Fibroblast of lung (primary cell): ENCODE measurements at regions not wholly inside any gene's neighbourhood (a gene's known extent, or its start where the extent isn't known, plus 50 kb on each side); places are given as distances from the start of the nearest gene placed in this dataset.

Experiments
- EZH2 ChIP-seq: IDR thresholded peaks from 2 replicates; pipeline ENCODE4 v1.5.1; 2012; ENCODE audit warnings: low read length, control low read depth, mild to moderate bottlenecking; ENCODE audit errors: missing control alignments
- TF ChIP-seq, protein P1 (sequence below), 2 donors: IDR thresholded peaks in 1 of 2; conservative IDR thresholded peaks in 1 of 2; 1 replicate in 1 of 2; 2 replicates in 1 of 2; pipeline ENCODE4 v1.5.1; 2011 to 2012; ENCODE audit warnings: low read length in 2 of 2, control low read depth in 1 of 2, inconsistent platforms in 1 of 2, low read depth in 1 of 2, mild to moderate bottlenecking in 1 of 2

DNA sequence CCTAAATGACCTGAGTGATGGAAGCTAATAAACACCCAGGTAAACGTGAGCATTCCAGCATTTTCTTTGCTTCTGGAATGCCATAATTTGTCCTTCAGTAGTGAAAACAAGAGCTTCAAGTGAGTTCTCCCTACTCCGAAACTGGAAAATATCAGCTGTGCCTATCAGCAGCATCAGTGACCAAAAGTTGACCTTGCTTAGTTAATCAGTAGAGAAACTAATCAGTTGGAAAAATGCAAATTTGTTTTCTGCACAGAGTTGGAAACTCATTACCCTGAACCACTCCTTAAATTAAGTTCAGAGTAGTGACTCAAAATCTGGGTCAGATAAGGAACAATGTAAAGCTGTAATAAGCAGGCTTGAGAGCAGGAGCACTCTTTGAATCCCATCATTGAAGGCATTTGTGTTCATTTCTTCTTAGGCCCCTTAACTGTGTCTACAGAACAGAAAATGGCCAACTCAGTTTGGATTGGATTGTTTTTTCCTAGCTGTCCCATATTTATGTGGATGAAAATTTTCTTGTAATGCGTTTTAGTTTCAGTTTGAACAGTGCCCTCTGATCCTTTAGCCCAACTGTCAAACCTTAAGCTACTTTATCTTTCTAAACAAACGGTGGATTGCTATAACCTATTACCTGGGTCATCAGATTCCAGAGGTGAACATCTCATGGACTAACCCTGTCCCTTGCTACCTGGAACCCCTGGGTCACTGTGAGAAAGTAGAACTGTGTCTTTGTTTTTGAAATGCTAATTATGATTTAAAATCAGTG lies 290.4 kb downstream of the TOX3 start:
- TF ChIP-seq, protein P1, sequence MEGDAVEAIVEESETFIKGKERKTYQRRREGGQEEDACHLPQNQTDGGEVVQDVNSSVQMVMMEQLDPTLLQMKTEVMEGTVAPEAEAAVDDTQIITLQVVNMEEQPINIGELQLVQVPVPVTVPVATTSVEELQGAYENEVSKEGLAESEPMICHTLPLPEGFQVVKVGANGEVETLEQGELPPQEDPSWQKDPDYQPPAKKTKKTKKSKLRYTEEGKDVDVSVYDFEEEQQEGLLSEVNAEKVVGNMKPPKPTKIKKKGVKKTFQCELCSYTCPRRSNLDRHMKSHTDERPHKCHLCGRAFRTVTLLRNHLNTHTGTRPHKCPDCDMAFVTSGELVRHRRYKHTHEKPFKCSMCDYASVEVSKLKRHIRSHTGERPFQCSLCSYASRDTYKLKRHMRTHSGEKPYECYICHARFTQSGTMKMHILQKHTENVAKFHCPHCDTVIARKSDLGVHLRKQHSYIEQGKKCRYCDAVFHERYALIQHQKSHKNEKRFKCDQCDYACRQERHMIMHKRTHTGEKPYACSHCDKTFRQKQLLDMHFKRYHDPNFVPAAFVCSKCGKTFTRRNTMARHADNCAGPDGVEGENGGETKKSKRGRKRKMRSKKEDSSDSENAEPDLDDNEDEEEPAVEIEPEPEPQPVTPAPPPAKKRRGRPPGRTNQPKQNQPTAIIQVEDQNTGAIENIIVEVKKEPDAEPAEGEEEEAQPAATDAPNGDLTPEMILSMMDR (conservative IDR thresholded peaks at IDR 0.05 in 1 of 2, IDR thresholded peaks at IDR 0.05 in 1 of 2; ENCODE audit: low read depth in 1 of 2, low read length in 2 of 2) = no peak
- no peak for TF ChIP-seq EZH2
